ENCODE measurements at regions not wholly inside any gene's neighbourhood (a gene's known extent, or its start where the extent isn't known, plus 50 kb on each side); places are given as distances from the start of the nearest gene placed in this dataset.

DNA sequence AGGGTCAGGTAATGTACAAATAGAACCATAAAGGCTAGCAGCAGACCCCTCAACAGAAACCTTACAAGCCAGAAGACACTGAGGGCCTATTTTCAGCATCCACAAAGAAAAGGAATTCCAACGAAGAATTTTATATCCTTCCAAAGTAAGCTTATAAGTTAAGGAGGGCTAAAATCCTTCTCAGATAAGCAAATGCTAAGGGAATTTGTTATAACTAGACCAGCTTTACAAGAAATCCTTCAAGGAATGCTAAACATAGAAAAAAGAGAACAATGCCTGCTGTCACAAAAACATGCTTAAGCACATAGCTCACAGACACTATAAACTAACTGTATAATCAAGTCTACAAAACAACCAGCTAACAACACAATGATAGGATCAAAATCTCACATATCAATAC is 130.7 kb upstream of the RPL10L start:
- FAIRE-seq (no peak), DNase-seq (ENCODE audit: low read depth in 1 of 2, low spot score in 2 of 2) (no peak)
- Histone ChIP-seq H4K5ac (ENCODE audit: insufficient read length, low read depth, low read length) (no peak overlapping the region), H2AFZ (ENCODE audit: low read length) (no peak overlapping the region), H3K27me3 (replicated peaks in 1 of 4; ENCODE audit: control insufficient read depth in 3 of 4, extremely low read depth in 1 of 4, insufficient read depth in 3 of 4, low read length in 3 of 4) (no peaks in the 10 kb centered on the region), H3K79me1 (ENCODE audit: low read depth, low read length) (no peaks in the 10 kb centered on the region), H4K20me1 (replicated peaks in 1 of 2; ENCODE audit: control insufficient read depth in 1 of 2, insufficient read depth in 2 of 2, low read length in 2 of 2) (no peaks in the 10 kb centered on the region), H4K91ac (replicated peaks; ENCODE audit: insufficient read length, low read length) (no peak overlapping the region), H4K8ac (ENCODE audit: extremely low read depth, insufficient read depth, low read length) (no peak overlapping the region), H3K36me3 (ENCODE audit: control insufficient read depth in 2 of 4, insufficient read depth in 4 of 4, low read length in 3 of 4) (no peaks in the 10 kb centered on the region), H3K79me2 (ENCODE audit: control insufficient read depth in 1 of 2, insufficient read depth in 2 of 2, low read length in 2 of 2) (no peaks in the 10 kb centered on the region), H2BK20ac (ENCODE audit: low read length) (no peak overlapping the region), H3K56ac (replicated peaks; ENCODE audit: insufficient read length, low read depth, low read length) (no peak overlapping the region), H3K4me2 (ENCODE audit: insufficient read depth in 1 of 2, low read depth in 2 of 2, low read length in 2 of 2) (no peak overlapping the region), H3K4me3 (ENCODE audit: extremely low read depth in 1 of 4, insufficient read depth in 2 of 4, low read depth in 3 of 4, low read length in 4 of 4) (no peak overlapping the region), H3K4ac (replicated peaks; ENCODE audit: insufficient read length, low read depth, low read length) (no peak overlapping the region), H3K23me2 (ENCODE audit: low read depth, low read length) (no peaks in the 10 kb centered on the region), H3K14ac (ENCODE audit: insufficient read length) (no peak overlapping the region), H2BK5ac (ENCODE audit: low read depth, low read length) (no peak overlapping the region), H2BK12ac (ENCODE audit: low read depth, low read length) (no peak overlapping the region), H3K9ac (replicated peaks in 1 of 4; ENCODE audit: extremely low read depth in 1 of 4, low read depth in 3 of 4, low read length in 3 of 4) (no peak overlapping the region), H3K9me3 (ENCODE audit: insufficient read depth in 2 of 2, low read depth in 1 of 2, low read length in 1 of 2) (no peaks in the 10 kb centered on the region), H3K23ac (ENCODE audit: insufficient read length) (no peak overlapping the region), H2AK5ac (ENCODE audit: low read depth, low read length) (no peak overlapping the region), H2BK15ac (ENCODE audit: low read length) (no peak overlapping the region), H3K27ac (ENCODE audit: low read depth, low read length) (no peak overlapping the region), H3K18ac (ENCODE audit: extremely low read depth, low read length) (no peak overlapping the region), H3K4me1 (replicated peaks in 1 of 4; ENCODE audit: control insufficient read depth in 3 of 4, insufficient read depth in 4 of 4, low read length in 3 of 4) (no peaks in the 10 kb centered on the region), H2BK120ac (replicated peaks; ENCODE audit: low read depth, low read length) (no peak overlapping the region)
- no peak for TF ChIP-seq SRF (IDR thresholded peaks at IDR 0.05; ENCODE audit: low read depth, low read length)
- TF ChIP-seq HDAC2 (IDR thresholded peaks at IDR 0.05; ENCODE audit: borderline replicate concordance in 1 of 2, low read depth in 2 of 2, low read length in 2 of 2): no peak
- TF ChIP-seq RAD21 (IDR thresholded peaks at IDR 0.05 in 1 of 2, conservative IDR thresholded peaks at IDR 0.05 in 1 of 2; ENCODE audit: low read depth in 2 of 2, low read length in 2 of 2): no peak
- TF ChIP-seq POLR2AphosphoS5 (IDR thresholded peaks at IDR 0.05; ENCODE audit: low read depth, low read length): no peak
- CTCF ChIA-PET (ENCODE audit: partially characterized antibody): no interaction called here
- WGBS, 2 experiments (ENCODE audit: extremely low coverage in 1 of 2, insufficient coverage in 1 of 2, insufficient read length in 1 of 2, insufficient replicate concordance in 2 of 2, low coverage in 1 of 2, low lambda C conversion rate in 2 of 2, missing lambda C conversion rate in 1 of 2): 83% methylated on average over 1 of the region's 1 CpG; no CpG with 5 or more reads in 1 of the 2 experiments
- POLR2A ChIA-PET (ENCODE audit: partially characterized antibody): no interaction called here

Data from H1 (cell line).